IMR-90 (cell line): ENCODE measurements at regions not wholly inside any gene's neighbourhood (a gene's known extent, or its start where the extent isn't known, plus 50 kb on each side); places are given as distances from the start of the nearest gene placed in this dataset.

Experiments
- ATAC-seq: fragments of 200-7000 bp; cut with Tn5 transposase; 2 replicates; pipeline ENCODE4 v1.9.1; 2020; ENCODE audit warnings: low read depth, mild to moderate bottlenecking, moderate library complexity
- BruUV-seq: library from RNA; stranded (reverse); fragments of 400-500 nt; replicated peaks from 2 replicates; lab custom pipeline; 2021; lab: Mats Ljungman, UMichigan
- CTCF ChIA-PET: fragments of 300-600 bp; formaldehyde crosslinking; extraction: SDS; loops from one replicate; lab custom pipeline; 2021; ENCODE audit warnings: antibody characterized with exemption; lab: Yijun Ruan, JAX
- POLR2A ChIA-PET: fragments of 300-600 bp; sonication (Branson Sonifier 250); formaldehyde crosslinking; loops from one replicate; lab custom pipeline; 2022; ENCODE audit warnings: antibody characterized with exemption; ENCODE audit not compliant: unreplicated experiment; lab: Charles Lee
- DNase-seq: peaks from one replicate; pipeline ENCODE4 v3.0.0; 2013
- H2AFZ ChIP-seq: replicated peaks from 2 replicates; pipeline ENCODE3; 2013; ENCODE audit warnings: low read length, mild to moderate bottlenecking; ENCODE audit not compliant: poor library complexity
- H2AK5ac ChIP-seq: 2 replicates; pipeline ENCODE4 v1.6.1; 2013; ENCODE audit warnings: low read depth, low read length, inconsistent platforms
- H2AK9ac ChIP-seq: replicated peaks from 2 replicates; pipeline ENCODE3; 2013; ENCODE audit warnings: mild to moderate bottlenecking, low read depth, low read length, moderate library complexity; ENCODE audit not compliant: poor library complexity
- H2BK120ac ChIP-seq: 2 replicates; pipeline ENCODE4 v1.6.1; 2013; ENCODE audit warnings: low read depth, low read length, inconsistent platforms
- H2BK15ac ChIP-seq: 3 replicates; pipeline ENCODE4 v1.6.1; 2013; ENCODE audit warnings: low read depth, low read length, inconsistent platforms
- H2BK20ac ChIP-seq: 2 replicates; pipeline ENCODE4 v1.6.1; 2013; ENCODE audit warnings: low read depth, mild to moderate bottlenecking, inconsistent platforms, low read length, moderate library complexity
- H2BK5ac ChIP-seq: 2 replicates; pipeline ENCODE4 v1.6.1; 2013; ENCODE audit warnings: mild to moderate bottlenecking, low read depth, low read length, inconsistent platforms; ENCODE audit not compliant: poor library complexity, severe bottlenecking
- H3K14ac ChIP-seq: replicated peaks from 2 replicates; pipeline ENCODE4 v1.6.1; 2013; ENCODE audit warnings: low read depth, low read length, inconsistent platforms
- H3K18ac ChIP-seq: 2 replicates; pipeline ENCODE4 v1.6.1; 2013; ENCODE audit warnings: low read depth, low read length, control low read depth
- H3K23ac ChIP-seq: 2 replicates; pipeline ENCODE4 v1.6.1; 2013; ENCODE audit warnings: low read depth, low read length, inconsistent platforms
- H3K27ac ChIP-seq: 2 replicates; pipeline ENCODE4 v1.5.1; 2013; ENCODE audit warnings: mild to moderate bottlenecking, control low read depth, low read length; ENCODE audit not compliant: insufficient read depth
- H3K27me3 ChIP-seq: 2 replicates; pipeline ENCODE4 v1.6.1; 2013; ENCODE audit warnings: low read length; ENCODE audit not compliant: control insufficient read depth, insufficient read depth
- H3K36me3 ChIP-seq: 2 replicates; pipeline ENCODE4 v1.6.1; 2013; ENCODE audit warnings: low read length, mixed read lengths; ENCODE audit not compliant: control insufficient read depth, insufficient read depth
- H3K4ac ChIP-seq: 2 replicates; pipeline ENCODE4 v1.6.1; 2013; ENCODE audit warnings: low read depth, low read length, inconsistent platforms
- H3K4me1 ChIP-seq: 2 replicates; pipeline ENCODE4 v1.6.1; 2013; ENCODE audit warnings: low read length, mixed read lengths; ENCODE audit not compliant: control insufficient read depth, insufficient read depth
- H3K4me2 ChIP-seq: 2 replicates; pipeline ENCODE4 v1.6.1; 2013; ENCODE audit warnings: low read depth, mild to moderate bottlenecking, control low read depth, low read length, moderate library complexity
- H3K4me3 ChIP-seq: 2 replicates; pipeline ENCODE4 v1.5.1; 2013; ENCODE audit warnings: low read depth, mild to moderate bottlenecking, control low read depth, low read length, moderate library complexity; ENCODE audit not compliant: insufficient read depth
- H3K56ac ChIP-seq: 2 replicates; pipeline ENCODE4 v1.6.1; 2013; ENCODE audit warnings: low read length, inconsistent platforms; ENCODE audit not compliant: insufficient read depth; ENCODE audit errors: extremely low read depth
- H3K79me1 ChIP-seq, 2 experiments: 2 replicates each; pipeline ENCODE4 v1.6.1; 2013; ENCODE audit warnings: low read length in 2 of 2, inconsistent platforms in 1 of 2, low read depth in 1 of 2
- H3K9ac ChIP-seq: 2 replicates; pipeline ENCODE4 v1.6.1; 2013; ENCODE audit warnings: low read depth, low read length, control low read depth
- H3K9me1 ChIP-seq: 2 replicates; pipeline ENCODE4 v1.6.1; 2013; ENCODE audit warnings: low read length, inconsistent platforms; ENCODE audit not compliant: insufficient read depth
- H3K9me3 ChIP-seq: 2 replicates; pipeline ENCODE4 v1.6.1; 2013; ENCODE audit warnings: low read length; ENCODE audit not compliant: control insufficient read depth, insufficient read depth
- H4K20me1 ChIP-seq: 2 replicates; pipeline ENCODE4 v1.6.1; 2013; ENCODE audit warnings: low read length, inconsistent platforms; ENCODE audit not compliant: insufficient read depth
- H4K5ac ChIP-seq: 2 replicates; pipeline ENCODE4 v1.6.1; 2013; ENCODE audit warnings: mild to moderate bottlenecking, low read depth, low read length, control low read depth
- H4K8ac ChIP-seq, 2 experiments: 2 replicates each; pipeline ENCODE4 v1.6.1; 2013; ENCODE audit warnings: low read depth in 2 of 2, low read length in 2 of 2, control low read depth in 1 of 2, inconsistent platforms in 1 of 2
- H4K91ac ChIP-seq: 2 replicates; pipeline ENCODE4 v1.6.1; 2013; ENCODE audit warnings: low read depth, low read length, inconsistent platforms; ENCODE audit not compliant: insufficient read depth
- BHLHE40 ChIP-seq: fragments of 150-350 bp; IDR thresholded peaks from 2 replicates; pipeline ENCODE4 v1.6.1; 2016; ENCODE audit warnings: mild to moderate bottlenecking, low read depth, low read length
- MXI1 ChIP-seq: IDR thresholded peaks from 2 replicates; pipeline ENCODE4 v1.6.1; 2012; ENCODE audit warnings: low read depth, mild to moderate bottlenecking, low read length, moderate library complexity, borderline replicate concordance
- RFX5 ChIP-seq: IDR thresholded peaks from 2 replicates; pipeline ENCODE4 v1.8.0; 2012; ENCODE audit warnings: low read depth, mild to moderate bottlenecking, low read length, moderate library complexity
- WGBS, 2 experiments: methylation state at CpG; one replicate each; pipeline versions ENCODE4 v1.1.5 to v1.1.7; 2013; ENCODE audit warnings: missing lambda C conversion rate in 2 of 2; ENCODE audit not compliant: insufficient read length in 1 of 2; ENCODE audit errors: extremely low coverage in 2 of 2; 5-methylcytosine and 5-hydroxymethylcytosine counted together
- dilution Hi-C: fragments of 300-500 bp; cut with HindIII; formaldehyde crosslinking; loops from one replicate; pipeline ENCODE4 v1.14.3; 2018; ENCODE audit warnings: low sequenced_read_pairs; ENCODE audit not compliant: unreplicated experiment
- in situ Hi-C: fragments of 300-500 bp; cut with MboI; formaldehyde crosslinking; loops from 3 replicates; pipeline ENCODE4 v1.14.3; 2019; ENCODE audit warnings: low sequenced_read_pairs, inconsistent platforms, mixed read lengths
- intact Hi-C: fragments of 100-400 bp; cut with micrococcal nuclease; formaldehyde crosslinking; loops from 2 replicates; pipeline ENCODE4 v1.10.0; 2022

DNA sequence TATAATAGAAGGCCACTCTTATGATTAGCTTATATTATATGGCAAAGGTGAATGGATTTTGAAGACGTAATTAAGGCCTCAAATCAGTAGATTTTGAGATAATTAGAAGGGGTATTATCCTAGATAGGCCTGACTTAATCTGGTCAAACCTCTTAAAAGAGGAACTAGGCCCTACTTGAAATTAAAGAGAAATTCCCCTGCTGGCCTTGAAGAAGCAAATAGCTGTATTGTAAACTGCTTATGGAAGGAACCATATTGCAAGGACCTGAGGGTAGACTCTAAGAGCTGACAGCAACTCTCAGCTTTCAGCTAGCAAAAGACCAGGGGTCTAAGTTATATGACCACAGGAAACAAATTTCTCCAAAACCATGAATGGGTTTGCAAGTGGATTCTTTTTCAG lies 219.0 kb upstream of the ONECUT1 start:
- H3K9me3 ChIP-seq = peaks cover 9% of the 10 kb centered on the region; the same call in 1 of the 2 replicates
- no peak overlapping the region for H3K4me3 ChIP-seq
- no peaks in the 10 kb centered on the region for H3K79me1 ChIP-seq
- H2AFZ ChIP-seq = no peak overlapping the region
- no peak for TF ChIP-seq BHLHE40
- TF ChIP-seq MXI1 = no peak
- TF ChIP-seq RFX5 = no peak
- in situ Hi-C loops = no loop called here
- no peak overlapping the region for H4K8ac ChIP-seq
- H3K56ac ChIP-seq = no peak overlapping the region
- H3K9ac ChIP-seq = no peak overlapping the region
- H3K36me3 ChIP-seq = no peaks in the 10 kb centered on the region
- H3K9me1 ChIP-seq = no peaks in the 10 kb centered on the region
- ATAC-seq = no peak
- no TSS peak for BruUV-seq
- no peak overlapping the region for H3K27ac ChIP-seq
- H2BK5ac ChIP-seq = no peak overlapping the region
- no peak overlapping the region for H3K23ac ChIP-seq
- no peak overlapping the region for H3K4ac ChIP-seq
- no peak overlapping the region for H3K18ac ChIP-seq
- no peak overlapping the region for H3K14ac ChIP-seq
- POLR2A ChIA-PET = no interaction called here
- H4K5ac ChIP-seq = no peak overlapping the region
- H3K27me3 ChIP-seq = no peaks in the 10 kb centered on the region
- no peak overlapping the region for H2BK20ac ChIP-seq
- H2BK15ac ChIP-seq = no peak overlapping the region
- no peak overlapping the region for H3K4me2 ChIP-seq
- DNase-seq = no peak
- intact Hi-C loops = no loop called here
- no peak overlapping the region for H4K91ac ChIP-seq
- CTCF ChIA-PET = no interaction called here
- H2BK120ac ChIP-seq = no peak overlapping the region
- H2AK5ac ChIP-seq = no peak overlapping the region
- dilution Hi-C loops = no loop called here
- WGBS, 2 experiments = no CpG with 5 or more reads among the region's 1 CpG
- H2AK9ac ChIP-seq = no peak overlapping the region
- no peaks in the 10 kb centered on the region for H3K4me1 ChIP-seq
- H4K20me1 ChIP-seq = no peaks in the 10 kb centered on the region
